ENCODE measurements at regions not wholly inside any gene's neighbourhood (a gene's known extent, or its start where the extent isn't known, plus 50 kb on each side); places are given as distances from the start of the nearest gene placed in this dataset.
"Not testable (repeated sequence)": the region's sequence is repeated elsewhere in the genome, so short reads cannot be mapped to it uniquely, and the experiment has no call there.

DNA sequence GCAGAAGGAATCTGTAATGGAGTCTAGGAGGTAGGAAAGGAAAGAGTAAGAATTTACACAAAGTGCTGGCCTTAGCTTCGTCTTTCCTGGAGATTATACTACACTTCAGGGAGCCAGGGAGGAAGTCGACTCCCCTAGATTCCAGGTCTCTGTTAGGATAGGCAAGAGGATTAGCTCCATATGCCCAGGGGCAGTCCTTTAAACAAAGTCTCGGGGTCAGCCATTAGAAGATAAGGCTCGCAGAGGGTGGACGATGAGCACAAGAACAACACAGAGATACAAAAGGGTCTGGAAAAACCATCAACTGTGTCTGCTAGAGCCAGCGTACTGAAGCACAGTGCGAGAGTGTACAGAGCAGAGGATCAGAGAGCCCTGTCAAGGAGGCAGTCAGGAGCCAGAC lies 344.7 kb upstream of the TNC start:
- no peak for DNase-seq (ENCODE audit: low spot score)

DNA sequence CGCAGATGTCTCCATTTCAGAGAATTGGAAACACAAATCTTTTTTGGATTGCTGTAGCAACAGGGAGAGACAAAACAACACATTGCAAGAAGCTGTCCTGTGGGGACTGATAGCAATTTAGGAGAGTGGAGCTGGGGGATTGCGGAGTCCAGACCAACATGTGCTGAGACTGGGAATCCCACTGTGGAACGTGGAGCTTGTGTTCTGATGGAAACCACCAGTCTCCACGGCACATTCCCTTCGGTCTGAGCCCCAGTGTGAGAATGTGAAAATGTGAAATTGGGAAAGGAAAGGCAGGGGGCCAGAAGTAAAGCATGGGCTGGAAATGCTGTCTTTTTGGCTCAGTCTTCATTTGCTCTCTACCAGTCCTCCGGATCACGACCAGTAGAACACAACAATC lies 348.8 kb upstream of the TNC start:
- DNase-seq (ENCODE audit: low spot score) = no peak

DNA sequence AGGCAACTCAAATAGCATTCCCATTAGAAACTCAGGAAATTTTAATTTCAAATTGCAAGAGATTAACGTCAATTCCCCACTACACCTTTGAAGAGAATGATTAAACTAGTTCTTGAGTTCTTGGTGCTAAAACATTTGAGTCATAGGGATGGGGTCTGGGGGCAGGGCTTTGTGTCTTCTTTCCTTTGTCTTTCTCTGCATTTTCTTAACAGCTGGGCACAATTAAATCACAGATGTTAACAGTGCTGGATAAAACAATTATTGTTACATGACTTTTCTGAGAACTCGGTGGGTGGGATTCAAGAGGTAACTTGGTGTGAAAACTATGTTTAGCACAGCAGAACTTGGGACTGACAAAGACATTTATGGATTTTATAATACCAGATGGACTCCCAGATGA lies 351.9 kb upstream of the TNC start:
- DNase-seq (ENCODE audit: low spot score) = no peak

DNA sequence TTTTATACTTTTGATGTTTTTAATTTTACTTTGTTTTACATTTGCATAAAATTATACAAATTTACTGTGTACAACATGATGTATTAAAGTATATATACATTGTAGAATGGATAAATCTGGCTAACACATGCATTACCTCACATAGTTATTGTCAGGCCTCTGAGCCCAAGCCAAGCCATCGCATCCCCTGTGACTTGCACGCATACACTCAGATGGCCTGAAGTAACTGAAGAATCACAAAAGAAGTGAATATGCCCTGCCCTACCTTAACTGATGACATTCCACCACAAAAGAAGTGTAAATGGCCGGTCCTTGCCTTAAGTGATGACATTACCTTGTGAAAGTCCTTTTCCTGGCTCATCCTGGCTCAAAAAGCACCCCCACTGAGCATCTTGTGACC lies 355.1 kb upstream of the TNC start:
- not testable (repeated sequence) for DNase-seq (ENCODE audit: low spot score)

DNA sequence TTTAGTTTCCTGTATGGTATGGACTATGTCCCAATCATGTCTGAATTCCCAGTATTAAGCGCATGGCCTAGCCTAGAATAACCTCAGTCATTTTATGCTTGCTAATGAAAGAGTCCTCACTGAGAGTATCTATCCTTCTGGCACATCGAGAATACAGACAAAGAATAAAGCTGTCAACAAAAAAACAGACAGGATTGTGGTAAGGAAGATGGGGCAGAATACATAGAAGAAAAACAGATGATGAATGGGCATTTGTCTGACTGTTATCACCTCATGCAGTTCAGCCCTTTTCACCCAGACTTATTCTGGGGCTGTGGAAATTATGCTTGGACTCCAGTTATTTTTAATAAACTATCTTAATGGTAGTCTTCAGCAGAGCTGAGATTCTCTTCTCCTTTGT lies 363.8 kb upstream of the TNC start:
- DNase-seq (ENCODE audit: low spot score) = no peak

DNA sequence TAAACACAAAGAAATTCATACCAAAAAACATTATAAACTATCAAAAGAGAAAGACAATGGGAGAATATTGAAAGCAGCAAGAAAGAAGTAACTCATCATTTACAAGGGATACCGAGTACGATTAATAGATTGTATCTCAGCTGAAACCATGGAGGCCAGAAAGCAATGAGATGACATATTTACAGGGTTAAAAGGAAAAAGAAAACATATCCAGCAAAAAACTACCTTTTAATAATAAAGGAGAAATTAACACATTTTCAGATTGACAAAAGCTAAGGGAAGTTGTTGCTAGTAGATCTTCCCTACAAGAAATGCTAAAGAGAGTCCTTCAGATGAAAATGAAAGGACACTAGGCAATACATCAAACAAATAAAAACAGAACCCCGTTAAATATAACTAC lies 364.8 kb upstream of the TNC start:
- DNase-seq (ENCODE audit: low spot score) = no peak

DNA sequence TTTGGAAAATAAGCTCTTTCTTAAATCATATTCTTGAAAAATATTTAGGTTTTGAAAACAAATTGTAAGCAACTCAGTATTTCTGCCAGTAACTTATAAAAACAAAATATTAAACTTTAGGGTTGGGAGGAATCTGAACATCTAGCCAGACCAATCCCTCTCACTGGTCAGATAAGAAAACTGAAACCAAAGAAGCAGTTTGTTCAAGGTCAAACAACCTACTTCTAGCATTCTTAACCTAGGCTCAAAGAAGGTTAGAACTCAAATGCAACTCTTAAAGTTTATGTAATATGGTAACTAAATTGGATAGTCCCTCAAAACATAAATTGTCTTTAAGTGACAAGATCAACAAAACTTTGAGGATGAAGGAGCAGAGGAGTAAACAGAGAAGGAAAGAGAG lies 374.9 kb upstream of the TNC start:
- no peak for DNase-seq (ENCODE audit: low spot score)

DNA sequence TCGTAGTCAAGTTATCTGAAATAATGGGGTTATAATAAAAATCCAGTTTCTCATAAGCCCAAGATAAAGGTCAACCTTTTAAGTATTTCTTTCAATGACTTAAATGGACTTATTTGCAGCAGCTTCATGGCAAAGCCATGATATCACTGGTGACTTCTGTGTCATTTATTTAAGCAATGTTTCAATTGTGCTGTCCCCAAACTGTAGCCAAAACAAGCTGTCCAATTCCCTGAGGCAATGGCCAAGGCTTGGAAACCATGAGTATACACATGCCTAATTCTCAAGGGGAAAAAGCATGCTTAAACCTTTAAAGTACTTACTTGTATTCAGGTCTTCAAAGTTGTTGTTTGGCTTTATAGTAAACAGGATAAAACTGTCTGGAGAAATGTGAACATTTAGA lies 376.4 kb upstream of the TNC start:
- DNase-seq (ENCODE audit: low spot score) = no peak

DNA sequence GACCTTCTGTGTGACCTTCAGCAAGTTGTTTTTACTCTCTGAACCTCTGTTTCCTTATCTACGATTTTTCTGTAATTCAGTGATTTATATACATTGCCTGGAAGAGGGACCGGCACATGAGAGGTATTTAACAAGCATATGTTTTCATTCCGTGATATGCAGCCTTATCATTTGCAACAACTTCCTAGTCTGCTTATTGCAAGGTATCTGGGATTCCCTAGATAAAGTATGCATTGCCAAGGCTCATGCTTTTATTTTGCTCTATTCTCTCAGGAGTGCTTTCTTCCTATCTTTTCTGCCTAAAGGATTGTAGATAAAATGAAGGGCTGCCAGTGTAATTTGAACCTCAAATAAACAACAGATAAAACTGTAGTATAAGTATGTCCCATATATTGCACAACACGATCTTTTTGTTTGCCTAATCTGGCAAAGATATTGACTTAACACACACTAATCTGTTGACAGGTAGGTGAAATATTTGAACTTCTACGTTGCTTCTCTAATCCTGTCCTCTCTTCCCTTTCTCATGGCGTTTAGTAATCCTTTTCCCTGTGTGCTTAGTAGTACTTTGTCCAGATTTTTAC lies 377.2 kb upstream of the TNC start:
- no peak for DNase-seq (ENCODE audit: low spot score)

DNA sequence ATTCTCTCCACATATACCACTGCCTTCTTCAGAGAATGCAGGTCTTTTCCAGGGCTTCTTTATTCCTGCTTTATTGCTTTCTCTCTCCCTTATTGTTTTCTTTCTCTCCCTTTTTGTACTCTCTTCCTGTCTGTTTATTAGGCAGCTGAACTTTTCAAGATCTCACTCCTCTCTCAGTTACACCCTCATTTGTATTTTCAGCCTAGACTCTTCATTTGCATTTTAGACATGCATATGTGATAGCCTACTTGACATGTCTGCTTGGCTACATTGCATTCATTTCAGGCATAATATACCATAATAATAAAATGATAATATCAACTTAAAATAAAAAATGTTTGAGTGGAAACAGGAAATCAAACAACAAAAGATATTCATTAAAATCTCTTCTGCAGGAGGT lies 377.9 kb upstream of the TNC start:
- no peak for DNase-seq (ENCODE audit: low spot score)

DNA sequence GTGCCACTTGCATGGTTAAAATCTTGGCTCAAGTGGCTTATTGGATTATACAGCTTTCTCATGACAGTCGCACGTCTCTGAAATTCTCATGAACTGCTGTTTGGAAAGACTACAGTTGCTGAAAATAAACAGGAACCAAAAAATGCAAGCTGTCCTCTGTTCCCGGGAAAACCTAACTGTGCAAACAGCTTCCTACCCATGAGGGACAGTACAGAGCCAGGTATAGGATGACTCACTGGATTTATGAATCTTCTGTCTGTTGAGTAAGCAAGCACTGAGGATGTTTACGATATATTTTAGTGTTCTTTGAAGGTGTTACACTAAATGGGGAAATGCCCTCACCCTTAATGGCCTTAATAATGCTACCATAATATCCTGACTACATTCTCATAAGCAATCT lies 380.3 kb upstream of the TNC start:
- DNase-seq (ENCODE audit: low spot score) = no peak

DNA sequence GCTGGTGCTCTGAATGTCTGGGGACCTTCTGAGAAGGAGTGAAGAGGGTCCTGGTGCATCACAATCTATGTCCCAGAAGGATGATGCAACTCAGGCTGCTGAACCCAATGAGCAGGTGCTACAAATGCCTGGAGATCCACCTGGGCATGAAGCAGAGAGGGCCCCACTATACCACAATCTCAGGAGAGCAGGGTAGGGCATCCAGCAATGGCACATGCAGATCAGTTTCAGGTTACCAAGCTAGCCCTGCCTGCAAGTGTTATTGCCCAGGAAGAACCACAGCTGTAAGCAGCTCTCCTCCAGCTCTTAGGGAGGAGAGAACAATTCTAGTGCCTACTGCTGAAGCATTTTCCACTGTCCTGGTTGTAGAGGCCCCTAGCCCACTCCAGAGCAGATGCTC lies 389.2 kb upstream of the TNC start:
- DNase-seq (ENCODE audit: low spot score) = no peak

DNA sequence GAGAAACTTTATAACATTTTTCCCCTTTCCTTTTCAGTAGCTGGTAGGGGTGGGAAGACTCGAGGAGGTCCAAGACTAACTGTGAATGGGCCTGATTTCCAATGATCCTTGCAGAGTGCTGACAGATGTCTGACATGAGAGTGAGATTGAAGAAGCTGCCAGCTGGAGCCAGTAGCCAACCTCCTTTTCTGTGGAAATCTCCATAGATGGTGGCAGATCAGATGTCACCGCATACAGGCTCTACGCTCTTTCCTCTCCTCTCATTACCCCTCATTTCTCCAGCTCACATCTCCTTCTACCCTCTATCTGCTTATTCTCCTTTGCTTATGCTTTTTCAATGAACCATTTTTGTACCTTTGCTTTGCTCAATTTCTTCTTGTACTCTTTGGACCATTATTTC lies 395.2 kb upstream of the TNC start:
- DNase-seq (ENCODE audit: low spot score) = no peak

DNA sequence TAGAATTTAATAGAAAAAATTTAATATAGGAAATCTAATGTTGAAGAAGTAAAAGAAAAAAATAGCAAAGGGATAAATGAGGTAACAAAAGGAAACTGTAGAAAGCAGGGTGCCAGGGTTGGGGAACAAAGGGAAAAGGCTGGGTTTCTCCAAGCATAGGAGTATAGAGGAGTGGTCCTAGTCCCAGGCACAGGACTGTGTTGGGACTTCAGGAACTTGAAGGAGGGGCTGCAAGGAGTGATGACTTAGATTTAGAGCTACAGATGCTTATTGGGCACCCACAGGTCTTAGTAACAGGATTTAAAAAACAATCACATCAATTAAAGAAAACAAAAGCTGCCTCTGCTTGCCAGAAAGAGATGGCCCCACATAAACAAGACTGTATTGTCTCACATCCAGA lies 396.5 kb upstream of the TNC start:
- DNase-seq (ENCODE audit: low spot score) = no peak

DNA sequence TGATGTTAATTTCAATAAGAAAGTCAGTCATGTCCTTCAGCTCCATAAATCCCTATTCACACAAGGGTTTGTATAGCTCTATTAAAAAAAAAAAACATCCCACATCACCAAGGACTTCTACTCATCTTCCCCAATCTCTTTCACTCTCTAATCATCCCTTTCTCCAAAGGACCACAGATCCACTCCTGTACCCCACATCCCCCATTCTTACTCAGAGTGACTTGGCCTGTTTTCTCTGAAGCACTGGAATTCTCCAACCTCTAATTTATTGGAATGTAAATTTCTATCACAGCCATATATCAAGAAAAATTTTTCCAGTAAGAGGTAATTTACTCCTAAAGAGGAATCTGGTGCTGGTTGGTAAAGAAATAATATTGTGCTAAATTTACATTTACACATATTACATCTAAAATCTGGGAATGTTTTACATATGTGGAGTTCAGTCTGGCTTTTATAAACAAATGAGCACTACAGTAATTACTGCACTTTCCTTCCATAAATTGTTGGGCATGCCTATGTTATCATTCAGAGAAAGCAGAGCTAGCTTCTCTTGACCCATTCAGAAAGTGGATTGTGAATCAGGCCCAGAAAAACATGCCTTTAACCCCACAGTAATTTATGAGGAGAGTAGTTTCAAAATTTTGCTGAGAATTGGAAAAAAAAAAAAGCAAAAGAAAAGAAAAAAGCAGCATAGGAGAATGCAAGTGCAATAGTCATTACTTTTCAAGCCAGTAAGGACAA lies 399.5 kb upstream of the TNC start:
- DNase-seq (ENCODE audit: low spot score) = no peak

DNA sequence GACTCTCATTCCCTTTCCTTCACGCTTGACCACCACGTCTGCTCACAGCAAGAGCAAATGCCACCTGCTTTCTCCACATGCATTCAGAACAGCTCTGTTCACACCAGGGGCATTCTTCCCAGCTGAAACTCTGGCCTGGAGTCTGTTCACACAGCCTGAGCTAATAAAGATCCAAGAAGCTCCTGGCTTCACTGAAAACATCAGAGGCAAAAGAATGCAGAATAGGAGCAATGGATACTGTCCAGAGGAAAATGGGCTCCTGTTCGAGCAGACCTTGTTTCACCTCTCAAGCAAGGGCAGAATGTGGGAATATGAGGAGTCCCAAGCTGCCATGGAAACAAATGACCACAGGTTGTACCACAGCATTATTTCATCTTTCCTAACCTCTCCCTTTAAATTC lies 402.7 kb upstream of the TNC start:
- DNase-seq (ENCODE audit: low spot score) = no peak

DNA sequence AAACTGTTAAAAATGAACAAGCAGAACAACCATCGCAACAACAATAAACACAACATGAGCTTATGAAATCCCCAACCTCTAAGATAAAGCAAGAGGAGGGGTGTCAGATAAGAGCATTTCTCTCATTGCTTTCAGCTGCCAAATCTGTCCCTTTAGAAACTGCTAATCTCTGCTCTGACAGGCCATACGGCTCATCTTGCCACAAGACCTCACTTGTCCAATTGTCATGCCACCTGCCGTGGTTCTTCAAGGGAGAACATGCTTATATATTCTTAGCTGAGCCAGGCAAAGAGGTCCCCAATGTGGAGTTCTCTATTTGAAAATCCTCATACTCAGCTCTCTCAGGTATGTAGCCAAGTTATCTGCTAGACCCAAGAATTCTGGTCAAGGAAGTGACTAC lies 405.0 kb upstream of the TNC start:
- no peak for DNase-seq (ENCODE audit: low spot score)

DNA sequence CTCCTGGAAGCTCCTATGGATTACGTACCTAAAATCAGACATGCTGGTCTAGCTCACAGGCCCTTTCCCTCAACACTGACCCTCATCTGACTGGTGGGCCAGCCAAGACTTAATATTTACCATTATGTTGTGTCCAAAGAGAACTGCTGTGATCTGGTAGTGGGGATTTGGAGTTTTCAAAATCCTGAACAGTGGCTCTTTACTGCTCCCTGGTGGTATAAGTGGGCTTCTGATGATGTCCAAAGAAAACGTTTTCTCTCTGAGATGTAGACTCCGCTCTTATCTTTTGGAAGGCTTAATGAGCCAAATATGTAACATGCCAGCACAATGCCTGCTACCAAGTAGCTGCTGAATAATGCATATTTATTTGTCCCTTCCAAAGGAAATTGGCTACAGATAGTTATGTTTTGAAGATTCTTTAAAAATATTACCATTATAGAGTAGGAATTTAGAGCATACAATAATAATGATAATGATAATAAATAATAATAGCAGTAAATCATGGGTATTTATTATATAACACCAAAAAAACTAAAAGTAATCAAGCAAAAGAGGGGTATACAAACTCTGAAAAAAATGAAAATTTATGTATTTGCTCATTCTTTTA lies 406.6 kb upstream of the TNC start:
- DNase-seq (ENCODE audit: low spot score) = peak; percentile 33

DNA sequence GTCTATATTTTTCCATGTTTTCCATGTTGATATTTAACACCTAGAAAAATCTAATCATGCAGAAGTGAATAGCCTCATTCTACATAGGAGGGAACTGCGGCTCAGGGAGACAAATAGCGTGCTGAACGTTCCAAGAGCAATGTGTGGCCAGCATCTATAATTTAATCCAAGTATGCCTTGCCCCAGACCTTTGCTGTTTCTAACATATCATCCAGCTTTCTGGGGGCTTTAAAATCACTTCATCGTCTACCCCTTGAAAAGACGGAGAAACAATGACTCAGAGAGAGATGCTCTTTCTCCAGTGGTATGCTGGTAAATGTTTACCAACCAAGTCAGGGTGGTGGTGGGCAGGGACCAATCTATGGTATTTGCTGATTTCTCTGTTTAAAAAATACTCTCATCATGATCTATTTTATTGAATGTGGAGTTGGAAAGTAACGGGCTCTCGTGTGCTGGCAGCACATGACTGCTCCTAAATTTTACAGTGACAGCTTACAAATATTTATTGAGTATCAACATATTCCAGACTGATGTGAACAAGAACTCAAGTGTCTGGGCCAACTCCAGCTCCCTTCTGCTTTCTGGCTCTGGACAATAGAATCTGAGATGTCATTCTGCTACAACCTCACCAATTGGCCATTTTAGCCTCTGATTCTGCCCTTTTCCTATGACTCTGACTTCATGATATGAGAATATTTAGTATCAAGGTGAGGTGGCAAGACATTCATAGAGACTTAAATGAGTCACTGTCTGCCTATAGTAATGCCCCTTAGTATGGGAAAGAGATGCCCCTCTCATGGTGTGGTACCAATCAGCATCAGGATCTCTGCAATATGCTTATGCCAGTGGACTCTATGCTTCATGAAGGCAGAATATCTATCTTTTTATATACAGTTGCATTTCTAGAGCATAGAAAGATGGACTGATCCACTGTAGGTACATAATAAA lies 407.4 kb upstream of the TNC start:
- DNase-seq (ENCODE audit: low spot score) = no peak

DNA sequence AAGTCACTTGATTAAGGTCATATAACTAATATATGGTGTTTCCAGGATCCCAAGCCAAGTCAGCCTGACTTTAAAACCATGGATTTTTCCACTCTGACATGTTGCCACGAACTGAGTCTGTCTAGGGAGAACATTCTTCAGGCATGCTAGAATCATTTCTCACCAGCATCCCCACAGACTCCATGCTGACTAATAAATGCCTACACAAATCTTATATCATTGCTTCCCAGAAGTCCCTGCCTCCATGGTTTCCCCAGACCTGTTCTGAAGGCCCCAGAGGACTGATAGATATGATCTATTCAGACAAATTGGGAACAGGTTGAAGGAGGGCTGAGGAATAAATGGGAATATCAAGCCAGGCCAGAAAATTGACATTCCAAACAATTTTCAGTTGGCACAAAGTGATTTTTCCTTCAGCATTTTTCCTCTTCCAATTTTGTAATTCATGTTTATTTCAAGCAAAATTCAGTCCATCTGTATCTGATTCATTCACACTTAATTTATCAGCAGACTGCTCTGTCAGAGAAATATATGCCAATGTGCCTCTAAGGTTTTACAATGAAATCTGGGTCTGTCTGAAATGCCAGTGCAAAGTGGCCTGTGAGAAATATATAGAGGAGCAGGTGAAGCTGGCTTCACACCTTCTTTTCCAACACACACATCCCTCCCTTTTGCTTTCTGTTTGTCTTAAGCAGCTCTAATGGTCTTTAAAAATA lies 413.6 kb upstream of the TNC start:
- DNase-seq (ENCODE audit: low spot score) = no peak

DNA sequence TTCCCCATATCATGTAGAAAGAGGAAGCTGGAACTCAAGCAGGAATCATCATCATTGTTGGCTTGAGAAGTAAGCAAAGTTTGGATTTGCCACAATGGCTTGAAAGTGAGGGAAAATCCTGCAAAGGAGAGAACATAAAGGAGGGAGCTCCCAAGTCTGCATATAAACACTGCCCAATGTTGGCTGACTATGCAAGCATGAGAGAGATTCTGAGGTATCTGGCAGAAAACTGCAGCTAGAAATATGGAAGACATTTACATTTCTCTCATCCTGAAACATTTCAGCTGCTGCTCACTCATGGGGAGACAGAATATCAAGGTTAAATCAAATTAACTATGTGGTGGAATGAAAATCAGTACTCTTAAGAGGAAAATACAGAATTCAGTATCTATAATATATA lies 415.6 kb upstream of the TNC start:
- no peak for DNase-seq (ENCODE audit: low spot score)

DNA sequence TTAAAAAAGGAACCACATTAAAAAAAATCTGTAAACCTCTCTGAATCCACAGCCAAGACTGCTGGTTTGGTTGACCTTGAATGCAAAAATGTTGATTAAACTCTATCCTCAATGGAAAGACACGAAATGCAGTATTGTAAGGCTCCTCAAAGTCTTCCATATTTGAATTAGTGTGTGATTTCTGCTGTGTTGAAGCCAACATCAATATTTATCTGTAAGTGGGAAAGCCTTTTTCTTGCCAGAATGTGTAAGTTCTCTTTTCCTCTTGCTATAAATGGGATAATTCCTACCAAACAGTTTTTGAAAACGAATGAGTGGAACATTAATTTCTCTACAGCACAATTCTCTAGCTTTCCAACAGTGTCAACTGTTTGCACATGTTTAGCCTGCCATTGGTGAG lies 422.1 kb upstream of the TNC start:
- no peak for DNase-seq (ENCODE audit: low spot score)
